ENCODE measurements at regions not wholly inside any gene's neighbourhood (a gene's known extent, or its start where the extent isn't known, plus 50 kb on each side); places are given as distances from the start of the nearest gene placed in this dataset.

DNA sequence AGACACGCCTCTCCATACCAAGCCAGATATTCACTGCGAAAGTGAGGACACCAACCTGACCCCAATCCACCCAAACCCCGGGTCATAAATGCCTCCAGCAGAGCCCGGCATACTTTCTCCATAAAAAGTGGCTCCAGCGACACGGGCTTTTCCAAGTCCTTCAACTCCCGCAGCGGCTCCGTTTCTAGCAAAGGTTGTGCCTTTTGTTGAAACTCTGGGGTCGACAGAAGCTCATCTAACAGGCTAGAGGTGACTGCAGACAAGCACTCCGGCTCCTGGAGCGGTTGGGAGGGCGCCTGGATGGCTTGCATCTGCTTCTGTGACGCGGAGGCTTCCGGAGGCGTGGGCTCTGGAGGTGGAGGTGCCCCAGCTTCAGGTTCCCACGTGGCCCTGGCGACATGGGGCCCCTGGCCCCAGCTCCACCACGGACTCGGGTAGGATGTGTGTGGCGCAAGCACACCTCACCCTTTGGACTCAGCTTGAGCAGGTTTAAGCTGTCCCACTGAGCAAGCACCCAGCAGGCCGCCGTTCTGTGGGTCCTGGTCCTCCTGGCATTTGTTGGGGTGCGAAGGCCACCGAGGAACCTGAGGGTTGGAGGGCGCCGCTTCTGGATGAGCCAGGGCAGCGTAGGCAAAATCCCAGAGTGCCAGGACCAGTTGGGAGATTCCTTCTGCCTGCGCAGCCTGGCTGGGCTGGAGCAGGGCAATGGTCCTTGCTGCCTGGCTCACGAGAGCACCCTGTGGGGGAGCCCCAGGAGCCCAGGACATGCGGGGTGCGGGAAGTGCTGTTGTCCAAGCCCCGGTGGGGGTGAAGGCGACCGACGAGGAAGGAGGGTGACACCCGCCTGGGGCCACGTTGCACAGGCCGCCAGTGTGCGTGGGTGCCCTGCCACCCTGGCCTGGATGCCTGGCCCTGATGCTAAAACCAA, 186.3 kb downstream of the ALG10 start:
- Histone ChIP-seq H3K36me3 (ENCODE audit: control insufficient read depth, insufficient read depth, low read length) (no peaks in the 10 kb centered on the region), H3K4me3 (ENCODE audit: low read depth, low read length) (no peak overlapping the region), H3K27ac (ENCODE audit: low read depth, low read length) (no peak overlapping the region), H3K4me1 (ENCODE audit: control insufficient read depth, insufficient read depth, low read length) (no peaks in the 10 kb centered on the region), H3K9me3 (ENCODE audit: control insufficient read depth, insufficient read depth, low read length) (peaks cover 7% of the 10 kb centered on the region), H3K27me3 (ENCODE audit: control insufficient read depth, insufficient read depth, low read length) (no peaks in the 10 kb centered on the region)
- 79% methylated on average over 40 of the region's 41 CpGs for WGBS (ENCODE audit: insufficient coverage)
- DNase-seq (ENCODE audit: low read depth in 4 of 6, low spot score in 6 of 6): no peak

DNA sequence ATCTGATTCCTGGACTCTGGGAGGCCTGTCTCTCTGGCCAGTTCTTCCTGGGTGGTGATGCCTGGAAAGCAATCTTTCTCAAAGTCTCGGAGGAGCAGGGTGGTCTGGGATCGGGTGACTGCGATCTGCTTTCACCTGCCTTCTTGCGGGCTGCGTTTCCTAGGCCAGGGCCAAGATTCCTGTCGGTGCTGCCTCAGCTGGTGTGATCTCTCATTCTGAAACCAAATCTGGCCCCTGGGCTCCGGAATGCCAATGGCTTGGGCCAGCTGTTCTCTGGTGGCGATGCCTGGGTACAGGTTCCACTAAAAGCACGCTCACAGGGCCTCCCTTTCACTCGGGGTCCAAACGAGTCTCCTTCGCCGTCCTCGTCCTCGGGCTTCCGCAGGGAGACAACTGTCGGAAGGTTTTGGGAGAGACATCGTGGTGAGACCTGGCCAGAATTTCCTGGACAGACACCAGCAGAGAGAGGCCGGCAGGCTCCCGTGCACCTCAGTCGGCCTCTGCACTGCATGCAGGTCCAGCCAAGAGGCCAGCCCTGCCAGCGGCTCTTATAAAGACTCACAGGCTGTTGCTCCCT, 187.1 kb downstream of the ALG10 start:
- H3K4me1 ChIP-seq (ENCODE audit: control insufficient read depth, insufficient read depth, low read length): no peaks in the 10 kb centered on the region
- WGBS (ENCODE audit: insufficient coverage): 84% methylated on average over 22 of the region's 22 CpGs
- no peak overlapping the region for H3K4me3 ChIP-seq (ENCODE audit: low read depth, low read length)
- peaks cover 7% of the 10 kb centered on the region for H3K9me3 ChIP-seq (ENCODE audit: control insufficient read depth, insufficient read depth, low read length)
- H3K36me3 ChIP-seq (ENCODE audit: control insufficient read depth, insufficient read depth, low read length): no peaks in the 10 kb centered on the region
- no peaks in the 10 kb centered on the region for H3K27me3 ChIP-seq (ENCODE audit: control insufficient read depth, insufficient read depth, low read length)
- no peak overlapping the region for H3K27ac ChIP-seq (ENCODE audit: low read depth, low read length)
- no peak for DNase-seq (ENCODE audit: low read depth in 4 of 6, low spot score in 6 of 6)

DNA sequence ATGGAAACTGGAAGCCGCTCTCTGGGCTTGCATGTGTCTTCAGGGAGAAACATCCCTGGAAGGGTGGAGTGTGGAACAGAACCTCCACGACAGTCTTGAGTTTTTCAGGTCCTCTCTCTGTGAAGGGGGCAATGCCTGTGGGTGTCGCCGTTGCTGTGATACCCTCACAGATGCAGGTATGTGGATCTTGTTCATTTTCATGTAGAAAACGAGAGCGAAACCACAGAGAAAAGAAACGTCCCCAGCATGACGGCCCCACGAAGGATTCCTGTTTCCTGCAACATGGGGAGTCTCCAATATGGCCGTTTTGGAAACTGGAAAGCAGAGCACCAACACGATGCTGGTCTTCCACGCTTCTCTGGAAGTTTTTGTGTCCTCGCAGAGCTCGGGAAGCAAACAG, 187.9 kb downstream of the ALG10 start:
- no peak for DNase-seq (ENCODE audit: low read depth in 4 of 6, low spot score in 6 of 6)
- H3K4me1 ChIP-seq (ENCODE audit: control insufficient read depth, insufficient read depth, low read length): no peaks in the 10 kb centered on the region
- H3K9me3 ChIP-seq (ENCODE audit: control insufficient read depth, insufficient read depth, low read length): peaks cover 7% of the 10 kb centered on the region
- no peaks in the 10 kb centered on the region for H3K27me3 ChIP-seq (ENCODE audit: control insufficient read depth, insufficient read depth, low read length)
- no peak overlapping the region for H3K27ac ChIP-seq (ENCODE audit: low read depth, low read length)
- 75% methylated on average over 13 of the region's 14 CpGs for WGBS (ENCODE audit: insufficient coverage)
- H3K36me3 ChIP-seq (ENCODE audit: control insufficient read depth, insufficient read depth, low read length): no peaks in the 10 kb centered on the region
- H3K4me3 ChIP-seq (ENCODE audit: low read depth, low read length): no peak overlapping the region

DNA sequence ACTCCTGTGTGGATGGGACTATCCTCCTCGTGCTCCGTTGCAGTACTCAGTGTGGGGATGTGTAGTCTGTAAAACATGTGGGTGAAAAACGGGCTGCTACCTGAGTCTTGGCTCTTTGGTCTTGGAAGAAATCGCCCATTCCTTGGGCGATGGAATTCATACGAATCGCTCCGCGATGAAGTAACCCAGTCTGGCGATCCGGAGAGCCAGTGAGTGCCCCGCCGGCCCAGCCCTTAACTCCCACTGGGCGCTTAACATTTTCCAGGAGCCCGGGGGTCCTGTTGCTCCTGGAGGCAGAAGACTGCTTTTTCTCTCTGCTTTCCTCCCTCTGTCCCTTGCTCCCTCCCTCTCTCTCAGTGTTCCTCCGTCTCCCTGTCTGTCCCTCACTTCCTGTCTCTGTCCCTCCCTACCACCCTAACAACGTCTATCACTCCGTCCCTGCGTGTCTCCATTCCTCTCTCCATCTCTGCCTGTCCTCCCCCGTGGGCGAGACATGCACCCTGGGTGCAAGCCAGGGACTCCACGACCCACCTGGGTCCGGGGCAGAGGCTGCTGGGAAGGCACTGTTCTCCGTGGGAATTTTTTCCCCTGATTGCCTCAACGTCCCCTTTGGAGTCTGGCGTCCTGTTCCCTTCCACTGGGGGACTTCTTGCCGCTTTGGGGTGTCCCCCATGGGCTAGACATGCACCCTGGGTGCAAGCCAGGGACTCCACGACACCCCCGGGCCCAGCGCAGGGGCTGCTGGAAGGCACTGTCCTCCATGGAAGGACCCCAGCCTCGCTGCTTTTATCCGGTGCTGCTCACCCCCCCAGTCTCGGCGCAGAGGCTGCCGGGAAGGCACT, 188.6 kb downstream of the ALG10 start:
- no peaks in the 10 kb centered on the region for H3K4me1 ChIP-seq (ENCODE audit: control insufficient read depth, insufficient read depth, low read length)
- H3K27ac ChIP-seq (ENCODE audit: low read depth, low read length): no peak overlapping the region
- H3K36me3 ChIP-seq (ENCODE audit: control insufficient read depth, insufficient read depth, low read length): no peaks in the 10 kb centered on the region
- WGBS (ENCODE audit: insufficient coverage): 86% methylated on average over 35 of the region's 35 CpGs
- H3K4me3 ChIP-seq (ENCODE audit: low read depth, low read length): no peak overlapping the region
- no peaks in the 10 kb centered on the region for H3K27me3 ChIP-seq (ENCODE audit: control insufficient read depth, insufficient read depth, low read length)
- H3K9me3 ChIP-seq (ENCODE audit: control insufficient read depth, insufficient read depth, low read length): peaks cover 9% of the 10 kb centered on the region
- no peak for DNase-seq (ENCODE audit: low read depth in 4 of 6, low spot score in 6 of 6)

DNA sequence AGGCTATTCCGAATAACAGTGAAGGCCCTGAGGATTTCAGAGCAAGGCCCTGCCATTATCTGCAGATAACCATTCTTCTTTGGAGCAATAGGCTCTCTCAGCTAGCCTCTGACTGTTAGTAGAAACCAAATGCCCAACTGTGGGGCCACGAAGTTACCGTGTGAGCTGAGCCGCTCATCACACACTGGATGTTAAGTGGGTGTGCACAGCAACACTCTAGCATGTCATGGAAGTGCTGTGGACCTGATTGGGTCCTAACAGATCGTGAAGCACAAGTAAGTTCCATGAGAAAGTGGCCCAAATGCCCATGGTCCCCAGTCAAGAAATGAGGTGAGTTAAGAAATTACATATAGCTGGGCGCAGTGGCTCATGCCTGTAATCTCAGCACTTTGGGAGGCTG, 190.4 kb downstream of the ALG10 start:
- 83% methylated on average over 6 of the region's 6 CpGs for WGBS (ENCODE audit: insufficient coverage)
- Histone ChIP-seq H3K27me3 (ENCODE audit: control insufficient read depth, insufficient read depth, low read length) (no peaks in the 10 kb centered on the region), H3K9me3 (ENCODE audit: control insufficient read depth, insufficient read depth, low read length) (peaks cover 9% of the 10 kb centered on the region), H3K27ac (ENCODE audit: low read depth, low read length) (no peak overlapping the region), H3K4me3 (ENCODE audit: low read depth, low read length) (no peak overlapping the region), H3K36me3 (ENCODE audit: control insufficient read depth, insufficient read depth, low read length) (no peaks in the 10 kb centered on the region), H3K4me1 (ENCODE audit: control insufficient read depth, insufficient read depth, low read length) (no peaks in the 10 kb centered on the region)
- DNase-seq (ENCODE audit: low read depth in 4 of 6, low spot score in 6 of 6): no peak

DNA sequence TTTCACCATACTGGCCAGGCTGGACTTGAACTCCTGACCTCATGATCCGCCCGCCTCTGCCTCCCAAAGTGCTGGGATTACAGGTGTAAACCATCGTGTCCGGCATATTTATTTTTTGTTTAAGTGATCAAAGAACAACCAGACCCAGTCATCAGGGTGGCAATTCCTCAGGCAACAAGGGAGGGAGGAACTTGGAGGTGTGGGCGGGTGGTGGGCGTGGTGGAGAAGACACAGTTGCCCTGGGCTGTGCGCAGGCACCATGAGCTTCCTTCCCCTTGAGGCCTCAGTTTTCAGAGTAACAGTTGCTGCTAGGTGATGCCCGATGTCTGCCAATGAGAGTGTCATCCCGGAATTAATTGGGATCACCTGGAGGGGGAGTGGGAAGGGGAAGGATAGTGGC, 191.7 kb downstream of the ALG10 start:
- 83% methylated on average over 9 of the region's 9 CpGs for WGBS (ENCODE audit: insufficient coverage)
- H3K9me3 ChIP-seq (ENCODE audit: control insufficient read depth, insufficient read depth, low read length): peaks cover 13% of the 10 kb centered on the region
- H3K27ac ChIP-seq (ENCODE audit: low read depth, low read length): no peak overlapping the region
- no peak for DNase-seq (ENCODE audit: low read depth in 4 of 6, low spot score in 6 of 6)
- no peaks in the 10 kb centered on the region for H3K27me3 ChIP-seq (ENCODE audit: control insufficient read depth, insufficient read depth, low read length)
- no peaks in the 10 kb centered on the region for H3K36me3 ChIP-seq (ENCODE audit: control insufficient read depth, insufficient read depth, low read length)
- H3K4me1 ChIP-seq (ENCODE audit: control insufficient read depth, insufficient read depth, low read length): peaks cover 3% of the 10 kb centered on the region
- no peak overlapping the region for H3K4me3 ChIP-seq (ENCODE audit: low read depth, low read length)

DNA sequence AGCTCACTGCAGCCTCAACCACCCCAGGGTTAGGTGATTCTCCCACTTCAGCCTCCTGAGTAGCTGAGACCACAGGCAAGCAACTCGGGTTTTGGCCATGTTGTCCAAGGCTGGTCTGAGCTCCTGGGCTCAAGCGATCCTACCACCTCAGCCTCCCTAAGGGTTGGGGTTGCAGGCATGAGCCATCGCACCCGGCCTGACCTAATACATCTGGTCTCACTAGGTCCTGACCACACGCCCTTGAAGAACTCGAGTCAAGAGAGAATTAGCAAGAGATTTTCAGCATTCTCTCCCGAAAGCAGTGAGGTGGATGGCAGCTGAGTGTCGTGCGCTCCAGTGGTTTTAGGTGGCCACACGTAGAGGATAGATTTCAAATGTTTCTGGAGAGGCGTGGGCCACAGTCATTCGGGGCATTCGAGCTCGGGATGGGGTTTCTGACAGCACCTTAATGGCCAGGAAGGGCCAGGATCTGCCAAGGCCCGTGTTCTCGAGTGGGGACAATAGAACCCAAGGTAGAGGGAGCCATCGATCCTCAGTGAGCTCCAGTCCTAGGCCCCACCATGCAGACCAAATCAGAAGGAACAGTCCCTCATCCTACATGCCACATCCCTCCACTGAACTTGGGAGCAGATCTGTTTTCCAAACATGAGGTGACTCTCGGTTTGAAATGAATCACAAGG, 193.1 kb downstream of the ALG10 start:
- DNase-seq (ENCODE audit: low read depth in 4 of 6, low spot score in 6 of 6): no peak
- Histone ChIP-seq H3K4me1 (ENCODE audit: control insufficient read depth, insufficient read depth, low read length) (peaks cover 3% of the 10 kb centered on the region), H3K27me3 (ENCODE audit: control insufficient read depth, insufficient read depth, low read length) (no peaks in the 10 kb centered on the region), H3K9me3 (ENCODE audit: control insufficient read depth, insufficient read depth, low read length) (peaks cover 13% of the 10 kb centered on the region), H3K4me3 (ENCODE audit: low read depth, low read length) (no peak overlapping the region), H3K36me3 (ENCODE audit: control insufficient read depth, insufficient read depth, low read length) (no peaks in the 10 kb centered on the region), H3K27ac (ENCODE audit: low read depth, low read length) (no peak overlapping the region)
- 83% methylated on average over 17 of the region's 18 CpGs for WGBS (ENCODE audit: insufficient coverage)

DNA sequence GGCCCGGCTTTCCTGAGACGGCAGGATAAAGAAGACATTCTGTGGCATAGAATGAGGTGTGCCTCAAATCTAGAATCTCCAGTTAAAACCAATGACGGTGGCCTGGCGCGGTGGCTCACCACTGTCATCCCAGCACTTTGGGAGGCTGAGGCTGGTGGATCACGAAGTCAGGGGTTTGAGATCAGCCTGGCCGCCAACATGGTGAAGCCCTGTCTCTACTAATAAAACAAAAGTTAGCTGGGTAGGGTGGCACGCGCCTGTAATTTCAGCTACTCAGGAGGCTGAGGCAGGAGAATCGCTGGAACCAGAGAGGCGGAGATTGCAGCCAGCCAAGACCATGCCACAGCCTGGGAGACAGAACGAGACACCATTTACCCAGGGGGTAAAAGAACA, 193.6 kb downstream of the ALG10 start:
- Histone ChIP-seq H3K4me1 (ENCODE audit: control insufficient read depth, insufficient read depth, low read length) (peaks cover 3% of the 10 kb centered on the region), H3K4me3 (ENCODE audit: low read depth, low read length) (no peak overlapping the region), H3K27me3 (ENCODE audit: control insufficient read depth, insufficient read depth, low read length) (no peaks in the 10 kb centered on the region), H3K9me3 (ENCODE audit: control insufficient read depth, insufficient read depth, low read length) (peaks cover 12% of the 10 kb centered on the region), H3K27ac (ENCODE audit: low read depth, low read length) (no peak overlapping the region), H3K36me3 (ENCODE audit: control insufficient read depth, insufficient read depth, low read length) (no peaks in the 10 kb centered on the region)
- 92% methylated on average over 12 of the region's 12 CpGs for WGBS (ENCODE audit: insufficient coverage)
- no peak for DNase-seq (ENCODE audit: low read depth in 4 of 6, low spot score in 6 of 6)

DNA sequence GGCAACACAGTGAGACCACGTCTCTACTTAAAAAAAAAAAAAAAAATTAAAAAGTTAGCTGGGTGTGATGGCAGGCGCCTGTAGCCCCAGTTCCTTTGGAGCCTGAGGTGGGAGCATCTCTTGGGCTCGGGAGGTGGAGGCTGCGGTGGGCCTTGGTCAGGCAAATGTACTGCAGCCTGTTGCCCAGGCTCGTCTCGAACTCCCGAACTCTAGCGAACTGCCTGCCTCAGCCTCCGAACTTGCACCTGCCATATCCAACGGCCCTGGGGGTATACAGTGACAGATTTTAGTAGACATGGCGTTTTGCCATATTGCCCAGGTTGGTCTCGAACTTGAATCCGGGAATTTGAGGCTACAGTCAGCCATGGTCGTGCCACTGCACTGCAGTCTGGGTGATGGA, 195.4 kb downstream of the ALG10 start:
- Histone ChIP-seq H3K27ac (ENCODE audit: low read depth, low read length) (no peak overlapping the region), H3K4me1 (ENCODE audit: control insufficient read depth, insufficient read depth, low read length) (peaks cover 3% of the 10 kb centered on the region)
- 89% methylated on average over 8 of the region's 14 CpGs for WGBS (ENCODE audit: insufficient coverage)

More for the DNA sequence above, 195.4 kb downstream of the ALG10 start:
- Histone ChIP-seq H3K4me3 (ENCODE audit: low read depth, low read length) (no peak overlapping the region), H3K36me3 (ENCODE audit: control insufficient read depth, insufficient read depth, low read length) (no peaks in the 10 kb centered on the region), H3K9me3 (ENCODE audit: control insufficient read depth, insufficient read depth, low read length) (peaks cover 10% of the 10 kb centered on the region), H3K27me3 (ENCODE audit: control insufficient read depth, insufficient read depth, low read length) (no peaks in the 10 kb centered on the region)
- DNase-seq (ENCODE audit: low read depth in 4 of 6, low spot score in 6 of 6): no peak
